Neural cell (in vitro differentiated cells): ENCODE measurements at regions not wholly inside any gene's neighbourhood (a gene's known extent, or its start where the extent isn't known, plus 50 kb on each side); places are given as distances from the start of the nearest gene placed in this dataset.

Experiments used
- H2AFZ ChIP-seq: fragments of 200-600, 300-800 bp; sonication (generic), shearing (Covaris generic); 2 replicates; pipeline ENCODE4 v1.6.0; 2014; ENCODE audit warnings: low read depth, mild to moderate bottlenecking, antibody characterized with exemption, low read length, moderate library complexity
- H3F3A ChIP-seq: fragments of 200-600 bp; shearing (Covaris generic); 2 replicates; pipeline ENCODE4 v1.6.1; 2016; ENCODE audit warnings: mild to moderate bottlenecking, moderate library complexity, mixed read lengths, antibody characterized with exemption, low read length; ENCODE audit not compliant: insufficient read depth, poor library complexity, severe bottlenecking
- H3K27ac ChIP-seq: fragments of 200-600, 300-800 bp; sonication (generic), shearing (Covaris generic); 2 replicates; pipeline ENCODE4 v1.5.1; 2014; ENCODE audit warnings: mild to moderate bottlenecking, low read length, moderate library complexity
- H3K27me3 ChIP-seq: fragments of 300-800, 200-600 bp; sonication (generic), shearing (Covaris generic); 2 replicates; pipeline ENCODE4 v1.6.0; 2014; ENCODE audit warnings: mild to moderate bottlenecking, low read depth, low read length, moderate library complexity; ENCODE audit not compliant: insufficient read depth
- H3K36me3 ChIP-seq: fragments of 300-800, 200-600 bp; sonication (generic), shearing (Covaris generic); 2 replicates; pipeline ENCODE4 v1.5.1; 2014; ENCODE audit warnings: mild to moderate bottlenecking, antibody characterized with exemption, low read length, moderate library complexity; ENCODE audit not compliant: insufficient read depth
- H3K4me2 ChIP-seq: fragments of 300-800, 200-600 bp; sonication (generic), shearing (Covaris generic); 2 replicates; pipeline ENCODE4 v1.6.0; 2014; ENCODE audit warnings: mild to moderate bottlenecking, low read length
- H3K4me3 ChIP-seq: fragments of 300-800, 200-600 bp; sonication (generic), shearing (Covaris generic); 2 replicates; pipeline ENCODE4 v1.5.1; 2014; ENCODE audit warnings: mild to moderate bottlenecking, low read length, moderate library complexity
- H3K79me2 ChIP-seq: fragments of 200-600 bp; shearing (Covaris generic); replicated peaks from 2 replicates; pipeline ENCODE4 v1.6.0; 2014; ENCODE audit warnings: mild to moderate bottlenecking, low read length, moderate library complexity; ENCODE audit not compliant: insufficient read depth
- H3K9ac ChIP-seq: fragments of 300-800, 200-600 bp; sonication (generic), shearing (Covaris generic); 2 replicates; pipeline ENCODE4 v1.6.1; 2016; ENCODE audit warnings: mild to moderate bottlenecking, low read length, mixed read lengths
- H3K9me2 ChIP-seq: fragments of 200-600 bp; shearing (Covaris generic); 2 replicates; pipeline ENCODE4 v1.6.1; 2016; ENCODE audit warnings: mild to moderate bottlenecking, low read length, mixed read lengths; ENCODE audit not compliant: insufficient read depth
- H3K9me3 ChIP-seq: fragments of 200-600, 300-800 bp; sonication (generic), shearing (Covaris generic); 2 replicates; pipeline ENCODE4 v1.6.1; 2016; ENCODE audit warnings: mild to moderate bottlenecking, mixed run types, low read length, moderate library complexity, mixed read lengths
- H4K20me1 ChIP-seq: fragments of 200-600 bp; shearing (Covaris generic); 2 replicates; pipeline ENCODE4 v1.6.1; 2016; ENCODE audit warnings: mild to moderate bottlenecking, mixed run types; ENCODE audit not compliant: insufficient read depth
- CTCF ChIP-seq: fragments of 450-650 bp; IDR thresholded peaks from 2 replicates; pipeline ENCODE4 v1.5.1; 2014; ENCODE audit warnings: antibody characterized with exemption, mild to moderate bottlenecking, moderate library complexity; ENCODE audit not compliant: poor library complexity, severe bottlenecking
- EP300 ChIP-seq: fragments of 450-650 bp; conservative IDR thresholded peaks from 2 replicates; pipeline ENCODE4 v1.6.1; 2014; ENCODE audit warnings: antibody characterized with exemption, mild to moderate bottlenecking, moderate library complexity; ENCODE audit not compliant: poor library complexity, severe bottlenecking
- EZH2 ChIP-seq: fragments of 200-600, 300-800 bp; shearing (Covaris generic), sonication (generic); IDR thresholded peaks from 2 replicates; pipeline ENCODE4 v1.6.1; 2014; ENCODE audit warnings: antibody characterized with exemption, low read length, borderline replicate concordance, mild to moderate bottlenecking; ENCODE audit not compliant: insufficient read depth, poor library complexity, severe bottlenecking
- MXI1 ChIP-seq: fragments of 450-650 bp; conservative IDR thresholded peaks from 2 replicates; pipeline ENCODE4 v1.6.1; 2014; ENCODE audit warnings: antibody characterized with exemption, mild to moderate bottlenecking; ENCODE audit not compliant: poor library complexity, severe bottlenecking
- POLR2AphosphoS5 ChIP-seq: IDR thresholded peaks from 2 replicates; pipeline ENCODE4 v1.6.1; 2012
- RAD21 ChIP-seq: fragments of 450-650 bp; conservative IDR thresholded peaks from 2 replicates; pipeline ENCODE4 v1.6.1; 2014; ENCODE audit warnings: antibody characterized with exemption, mild to moderate bottlenecking, moderate library complexity
- SMC3 ChIP-seq: fragments of 450-650 bp; conservative IDR thresholded peaks from 2 replicates; pipeline ENCODE4 v1.6.1; 2014; ENCODE audit warnings: antibody characterized with exemption, mild to moderate bottlenecking, moderate library complexity; ENCODE audit not compliant: poor library complexity
- TAF1 ChIP-seq: IDR thresholded peaks from 2 replicates; pipeline ENCODE4 v1.6.1; 2012; ENCODE audit warnings: low read depth
- TF ChIP-seq, protein P1 (sequence below): IDR thresholded peaks from 2 replicates; pipeline ENCODE4 v1.6.1; 2012; ENCODE audit warnings: borderline replicate concordance

- Histone ChIP-seq H3K79me2 (no peaks in the 10 kb centered on the region), H3K4me3 (no peak overlapping the region), H3F3A (no peaks in the 10 kb centered on the region), H3K9me3 (no peaks in the 10 kb centered on the region), H3K9me2 (no peaks in the 10 kb centered on the region), H4K20me1 (no peaks in the 10 kb centered on the region), H3K4me2 (no peak overlapping the region), H3K27me3 (no peaks in the 10 kb centered on the region), H3K9ac (no peak overlapping the region), H3K36me3 (no peaks in the 10 kb centered on the region), H2AFZ (no peak overlapping the region), H3K27ac (no peak overlapping the region)
- TF ChIP-seq MXI1, result no peak
- TF ChIP-seq CTCF, result no peak
- no peak for TF ChIP-seq TAF1
- no peak for TF ChIP-seq POLR2AphosphoS5
- no peak for TF ChIP-seq SMC3
- TF ChIP-seq EP300, result no peak
- TF ChIP-seq EZH2, result no peak
- TF ChIP-seq, protein P1, sequence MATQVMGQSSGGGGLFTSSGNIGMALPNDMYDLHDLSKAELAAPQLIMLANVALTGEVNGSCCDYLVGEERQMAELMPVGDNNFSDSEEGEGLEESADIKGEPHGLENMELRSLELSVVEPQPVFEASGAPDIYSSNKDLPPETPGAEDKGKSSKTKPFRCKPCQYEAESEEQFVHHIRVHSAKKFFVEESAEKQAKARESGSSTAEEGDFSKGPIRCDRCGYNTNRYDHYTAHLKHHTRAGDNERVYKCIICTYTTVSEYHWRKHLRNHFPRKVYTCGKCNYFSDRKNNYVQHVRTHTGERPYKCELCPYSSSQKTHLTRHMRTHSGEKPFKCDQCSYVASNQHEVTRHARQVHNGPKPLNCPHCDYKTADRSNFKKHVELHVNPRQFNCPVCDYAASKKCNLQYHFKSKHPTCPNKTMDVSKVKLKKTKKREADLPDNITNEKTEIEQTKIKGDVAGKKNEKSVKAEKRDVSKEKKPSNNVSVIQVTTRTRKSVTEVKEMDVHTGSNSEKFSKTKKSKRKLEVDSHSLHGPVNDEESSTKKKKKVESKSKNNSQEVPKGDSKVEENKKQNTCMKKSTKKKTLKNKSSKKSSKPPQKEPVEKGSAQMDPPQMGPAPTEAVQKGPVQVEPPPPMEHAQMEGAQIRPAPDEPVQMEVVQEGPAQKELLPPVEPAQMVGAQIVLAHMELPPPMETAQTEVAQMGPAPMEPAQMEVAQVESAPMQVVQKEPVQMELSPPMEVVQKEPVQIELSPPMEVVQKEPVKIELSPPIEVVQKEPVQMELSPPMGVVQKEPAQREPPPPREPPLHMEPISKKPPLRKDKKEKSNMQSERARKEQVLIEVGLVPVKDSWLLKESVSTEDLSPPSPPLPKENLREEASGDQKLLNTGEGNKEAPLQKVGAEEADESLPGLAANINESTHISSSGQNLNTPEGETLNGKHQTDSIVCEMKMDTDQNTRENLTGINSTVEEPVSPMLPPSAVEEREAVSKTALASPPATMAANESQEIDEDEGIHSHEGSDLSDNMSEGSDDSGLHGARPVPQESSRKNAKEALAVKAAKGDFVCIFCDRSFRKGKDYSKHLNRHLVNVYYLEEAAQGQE, result no peak
- TF ChIP-seq RAD21, result no peak
These were observed 1031.6 kb upstream of the CNTN5 start for GRCh38 chr11:97989121-97989520.

GRCh38 chr11:97990162-97990920 lies 1030.4 kb upstream of the CNTN5 start:
- no peak overlapping the region for H3K4me3 ChIP-seq

More at GRCh38 chr11:97990162-97990920, 1030.4 kb upstream of the CNTN5 start:
- Histone ChIP-seq H3K27ac (no peak overlapping the region), H3K9me3 (no peaks in the 10 kb centered on the region), H3K36me3 (no peaks in the 10 kb centered on the region), H4K20me1 (no peaks in the 10 kb centered on the region), H3K9me2 (no peaks in the 10 kb centered on the region), H3K9ac (no peak overlapping the region), H3K79me2 (no peaks in the 10 kb centered on the region), H3K4me2 (no peak overlapping the region), H3K27me3 (no peaks in the 10 kb centered on the region), H3F3A (no peaks in the 10 kb centered on the region), H2AFZ (no peak overlapping the region)
- TF ChIP-seq EP300, result no peak
- TF ChIP-seq CTCF, result no peak
- TF ChIP-seq TAF1, result no peak
- no peak for TF ChIP-seq RAD21
